Ovary (tissue), 3 donors: ENCODE measurements at regions not wholly inside any gene's neighbourhood (a gene's known extent, or its start where the extent isn't known, plus 50 kb on each side); places are given as distances from the start of the nearest gene placed in this dataset.

Experiments used
- CTCF ChIP-seq, 3 donors: fragments of 450-650 bp in 2 of 3; fragments of 200-600 bp in 1 of 3; IDR thresholded peaks; one replicate each; pipeline versions ENCODE4 v1.5.1 to v1.8.0; 2016 to 2022; ENCODE audit warnings: antibody characterized with exemption in 3 of 3, mild to moderate bottlenecking in 1 of 3
- POLR2A ChIP-seq: fragments of 450-650 bp; IDR thresholded peaks from one replicate; pipeline ENCODE4 v1.6.1; 2017; ENCODE audit warnings: antibody characterized with exemption, mild to moderate bottlenecking, moderate library complexity
- donor health status: DM: no; HTN: no; CAD: no.

GRCh38 chr3:193842029-193842798 lies 249.2 kb downstream of the OPA1 start:
- no peak for TF ChIP-seq POLR2A
- no peak for TF ChIP-seq CTCF (IDR thresholded peaks at IDR 0.05)
